Kidney epithelial cell (primary cell): ENCODE measurements at regions not wholly inside any gene's neighbourhood (a gene's known extent, or its start where the extent isn't known, plus 50 kb on each side); places are given as distances from the start of the nearest gene placed in this dataset.

ENCODE experiments used
- DNase-seq: peaks from one replicate; pipeline ENCODE4 v3.0.0-alpha.2; 2010; ENCODE audit warnings: low read depth
- H3K27me3 ChIP-seq: 2 replicates; pipeline ENCODE4 v1.6.0; 2011; ENCODE audit warnings: low read length; ENCODE audit not compliant: control insufficient read depth, insufficient read depth
- H3K36me3 ChIP-seq: 2 replicates; pipeline ENCODE4 v1.5.1; 2011; ENCODE audit warnings: low read length; ENCODE audit not compliant: control insufficient read depth, insufficient read depth
- H3K4me3 ChIP-seq: 2 replicates; pipeline ENCODE4 v1.5.1; 2011; ENCODE audit warnings: low read depth, mild to moderate bottlenecking, control low read depth, low read length
- TF ChIP-seq, protein P1 (sequence below): IDR thresholded peaks from 2 replicates; pipeline ENCODE4 v1.5.1; 2011; ENCODE audit warnings: mild to moderate bottlenecking, moderate library complexity, low read length, control low read depth, inconsistent platforms; ENCODE audit not compliant: insufficient read depth, poor library complexity, severe bottlenecking

- Histone ChIP-seq H3K27me3 (no peaks in the 10 kb centered on the region), H3K4me3 (no peak overlapping the region), H3K36me3 (no peaks in the 10 kb centered on the region)
- TF ChIP-seq, protein P1, sequence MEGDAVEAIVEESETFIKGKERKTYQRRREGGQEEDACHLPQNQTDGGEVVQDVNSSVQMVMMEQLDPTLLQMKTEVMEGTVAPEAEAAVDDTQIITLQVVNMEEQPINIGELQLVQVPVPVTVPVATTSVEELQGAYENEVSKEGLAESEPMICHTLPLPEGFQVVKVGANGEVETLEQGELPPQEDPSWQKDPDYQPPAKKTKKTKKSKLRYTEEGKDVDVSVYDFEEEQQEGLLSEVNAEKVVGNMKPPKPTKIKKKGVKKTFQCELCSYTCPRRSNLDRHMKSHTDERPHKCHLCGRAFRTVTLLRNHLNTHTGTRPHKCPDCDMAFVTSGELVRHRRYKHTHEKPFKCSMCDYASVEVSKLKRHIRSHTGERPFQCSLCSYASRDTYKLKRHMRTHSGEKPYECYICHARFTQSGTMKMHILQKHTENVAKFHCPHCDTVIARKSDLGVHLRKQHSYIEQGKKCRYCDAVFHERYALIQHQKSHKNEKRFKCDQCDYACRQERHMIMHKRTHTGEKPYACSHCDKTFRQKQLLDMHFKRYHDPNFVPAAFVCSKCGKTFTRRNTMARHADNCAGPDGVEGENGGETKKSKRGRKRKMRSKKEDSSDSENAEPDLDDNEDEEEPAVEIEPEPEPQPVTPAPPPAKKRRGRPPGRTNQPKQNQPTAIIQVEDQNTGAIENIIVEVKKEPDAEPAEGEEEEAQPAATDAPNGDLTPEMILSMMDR, result no peak
- DNase-seq, result no peak
Observed at GRCh38 chr5:96245140-96246091, 187.6 kb downstream of the PCSK1 start.

GRCh38 chr5:96244696-96245095, 188.4 kb downstream of the PCSK1 start:
- DNase-seq, result no peak
- H3K4me3 ChIP-seq, result no peak overlapping the region
- TF ChIP-seq, protein P1, result no peak
- H3K36me3 ChIP-seq, result no peaks in the 10 kb centered on the region
- H3K27me3 ChIP-seq, result no peaks in the 10 kb centered on the region

- H3K4me3 ChIP-seq, result no peak overlapping the region
- H3K36me3 ChIP-seq, result no peaks in the 10 kb centered on the region
- no peaks in the 10 kb centered on the region for H3K27me3 ChIP-seq
- no peak for DNase-seq
- TF ChIP-seq, protein P1, result no peak
Observed at GRCh38 chr5:96243862-96244261, 189.2 kb downstream of the PCSK1 start.

DNA sequence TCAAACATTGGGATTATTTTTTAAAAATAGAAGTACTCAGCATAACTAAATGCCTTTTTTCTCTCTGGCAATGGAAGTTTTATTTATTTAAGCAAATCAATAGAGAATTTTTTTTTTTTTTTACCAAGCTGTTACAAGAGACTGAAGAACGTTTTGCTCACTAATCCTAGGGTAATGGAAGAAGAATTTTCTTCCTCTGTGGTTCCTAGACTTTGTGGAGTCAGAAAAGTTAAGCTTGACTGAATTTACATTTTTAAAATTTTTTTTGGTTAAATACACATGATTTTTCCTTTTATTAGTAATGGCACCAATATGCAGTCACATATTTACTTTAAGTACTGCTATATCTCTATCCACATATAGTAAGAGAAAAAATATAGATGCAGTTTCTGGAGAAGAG, 189.8 kb downstream of the PCSK1 start:
- H3K4me3 ChIP-seq, result no peak overlapping the region
- TF ChIP-seq, protein P1, result no peak
- H3K27me3 ChIP-seq, result no peaks in the 10 kb centered on the region
- no peak for DNase-seq
- no peaks in the 10 kb centered on the region for H3K36me3 ChIP-seq

DNA sequence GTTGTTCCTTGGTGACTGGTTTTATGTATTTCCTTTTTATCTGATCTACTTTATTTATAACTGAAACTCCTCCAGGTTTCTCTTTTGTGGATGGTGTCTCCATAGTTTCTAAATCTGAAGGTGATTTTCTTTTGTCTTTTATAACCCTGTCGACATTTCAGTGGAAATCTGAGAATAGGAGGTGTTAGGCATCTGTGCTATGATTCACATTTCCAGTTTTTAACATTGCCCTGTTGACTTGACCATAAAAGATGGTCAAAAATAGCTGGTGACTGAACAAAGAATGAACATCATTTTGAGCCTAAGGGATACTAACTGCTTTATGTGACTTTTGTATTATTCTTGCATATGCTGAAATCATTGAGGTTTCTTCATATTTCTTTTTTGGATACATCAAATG, 190.5 kb downstream of the PCSK1 start:
- TF ChIP-seq, protein P1, result no peak
- no peaks in the 10 kb centered on the region for H3K27me3 ChIP-seq
- H3K4me3 ChIP-seq, result no peak overlapping the region
- no peak for DNase-seq
- H3K36me3 ChIP-seq, result no peaks in the 10 kb centered on the region

DNA sequence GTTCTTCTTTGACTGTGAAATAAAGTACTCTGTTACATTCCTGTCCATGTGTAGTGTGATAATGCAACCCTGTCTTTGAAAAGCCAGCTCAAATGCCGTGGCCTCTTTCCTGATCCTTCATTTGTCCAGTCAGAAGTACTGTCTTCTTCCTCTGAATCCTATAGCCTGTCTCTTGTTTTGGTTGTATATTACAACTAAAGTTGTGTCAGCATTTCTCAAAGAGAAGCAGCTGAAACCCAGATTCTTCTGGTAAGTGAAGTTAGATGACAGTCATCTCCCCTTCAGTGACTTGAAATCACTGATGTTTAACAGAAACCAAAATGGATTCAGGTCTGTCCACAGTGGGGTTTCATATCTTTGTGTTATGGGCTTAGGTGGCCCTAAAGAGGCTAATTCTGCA, 196.2 kb downstream of the PCSK1 start:
- DNase-seq, result no peak
- Histone ChIP-seq H3K4me3 (no peak overlapping the region), H3K36me3 (no peaks in the 10 kb centered on the region), H3K27me3 (no peaks in the 10 kb centered on the region)
- TF ChIP-seq, protein P1, result no peak
